Testis (tissue), 2 donors: ENCODE measurements at regions not wholly inside any gene's neighbourhood (a gene's known extent, or its start where the extent isn't known, plus 50 kb on each side); places are given as distances from the start of the nearest gene placed in this dataset.

Experiments used
- POLR2A ChIP-seq: fragments of 450-650 bp; IDR thresholded peaks from one replicate; pipeline ENCODE4 v1.6.1; 2017; ENCODE audit warnings: antibody characterized with exemption, mild to moderate bottlenecking, moderate library complexity
- TF ChIP-seq, protein P1 (sequence below), 3 experiments: fragments of 450-650 bp in 2 of 3; fragments of 200-600 bp in 1 of 3; sonication (generic) in 1 of 3; IDR thresholded peaks; one replicate each; pipeline ENCODE4 v1.5.1; 2016 to 2019; ENCODE audit warnings: antibody characterized with exemption in 3 of 3, mild to moderate bottlenecking in 2 of 3, moderate library complexity in 1 of 3

DNA sequence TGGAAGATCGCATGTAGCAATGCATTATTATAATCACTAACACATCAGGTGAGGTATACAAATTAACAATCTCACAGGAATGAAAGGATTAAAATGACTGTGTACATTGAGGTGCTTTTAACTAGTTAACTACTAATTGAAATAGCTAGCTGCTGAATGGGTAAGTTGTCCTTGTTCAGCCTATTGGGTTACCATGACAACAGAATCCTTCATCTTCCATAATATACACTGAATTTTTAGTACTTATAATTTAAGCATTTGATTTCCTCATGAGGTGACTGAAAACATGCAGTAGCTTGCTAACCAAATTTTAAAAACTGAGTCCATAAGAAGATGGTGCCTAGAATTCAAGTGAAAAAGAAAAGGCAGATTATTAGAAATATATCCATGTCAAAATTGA lies 347.9 kb downstream of the FAT3 start:
- TF ChIP-seq, protein P1, sequence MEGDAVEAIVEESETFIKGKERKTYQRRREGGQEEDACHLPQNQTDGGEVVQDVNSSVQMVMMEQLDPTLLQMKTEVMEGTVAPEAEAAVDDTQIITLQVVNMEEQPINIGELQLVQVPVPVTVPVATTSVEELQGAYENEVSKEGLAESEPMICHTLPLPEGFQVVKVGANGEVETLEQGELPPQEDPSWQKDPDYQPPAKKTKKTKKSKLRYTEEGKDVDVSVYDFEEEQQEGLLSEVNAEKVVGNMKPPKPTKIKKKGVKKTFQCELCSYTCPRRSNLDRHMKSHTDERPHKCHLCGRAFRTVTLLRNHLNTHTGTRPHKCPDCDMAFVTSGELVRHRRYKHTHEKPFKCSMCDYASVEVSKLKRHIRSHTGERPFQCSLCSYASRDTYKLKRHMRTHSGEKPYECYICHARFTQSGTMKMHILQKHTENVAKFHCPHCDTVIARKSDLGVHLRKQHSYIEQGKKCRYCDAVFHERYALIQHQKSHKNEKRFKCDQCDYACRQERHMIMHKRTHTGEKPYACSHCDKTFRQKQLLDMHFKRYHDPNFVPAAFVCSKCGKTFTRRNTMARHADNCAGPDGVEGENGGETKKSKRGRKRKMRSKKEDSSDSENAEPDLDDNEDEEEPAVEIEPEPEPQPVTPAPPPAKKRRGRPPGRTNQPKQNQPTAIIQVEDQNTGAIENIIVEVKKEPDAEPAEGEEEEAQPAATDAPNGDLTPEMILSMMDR (IDR thresholded peaks at IDR 0.05) = no peak
- no peak for TF ChIP-seq POLR2A
